Muscle layer of duodenum (tissue), 2 donors: ENCODE measurements at regions not wholly inside any gene's neighbourhood (a gene's known extent, or its start where the extent isn't known, plus 50 kb on each side); places are given as distances from the start of the nearest gene placed in this dataset.

Source experiments
- H3K27ac ChIP-seq: one replicate; pipeline ENCODE4 v1.7.0; 2013; ENCODE audit warnings: mild to moderate bottlenecking, low read length
- H3K27me3 ChIP-seq: one replicate; pipeline ENCODE4 v1.7.0; 2013; ENCODE audit warnings: low read depth, mild to moderate bottlenecking, control low read depth, low read length
- H3K36me3 ChIP-seq, 2 donors: one replicate each; pipeline ENCODE4 v1.7.0; 2013; ENCODE audit warnings: low read length in 2 of 2, control low read depth in 1 of 2, mild to moderate bottlenecking in 1 of 2; ENCODE audit not compliant: insufficient read depth in 2 of 2, control insufficient read depth in 1 of 2
- H3K4me1 ChIP-seq, 2 donors: one replicate each; pipeline ENCODE4 v1.7.0; 2013; ENCODE audit warnings: low read length in 2 of 2, mild to moderate bottlenecking in 2 of 2, control low read depth in 1 of 2, moderate library complexity in 1 of 2; ENCODE audit not compliant: insufficient read depth in 2 of 2, control insufficient read depth in 1 of 2
- H3K4me3 ChIP-seq, 2 donors: one replicate each; pipeline ENCODE4 v1.7.0; 2013; ENCODE audit warnings: low read length in 2 of 2, low read depth in 1 of 2, mild to moderate bottlenecking in 1 of 2
- H3K9me3 ChIP-seq, 2 donors: one replicate each; pipeline ENCODE4 v1.7.0; 2013; ENCODE audit warnings: low read length in 2 of 2, control low read depth in 1 of 2, mild to moderate bottlenecking in 1 of 2; ENCODE audit not compliant: control insufficient read depth in 1 of 2
- donor health status: healthy.

- Histone ChIP-seq H3K4me3 (no peak overlapping the region), H3K9me3 (no peaks in the 10 kb centered on the region), H3K36me3 (no peaks in the 10 kb centered on the region), H3K27me3 (no peaks in the 10 kb centered on the region), H3K4me1 (no peaks in the 10 kb centered on the region), H3K27ac (no peak overlapping the region)
Observed at GRCh38 chr15:26095710-26096330, 232.7 kb upstream of the ATP10A start.

- H3K27ac ChIP-seq = no peak overlapping the region
- H3K9me3 ChIP-seq = no peaks in the 10 kb centered on the region
- no peaks in the 10 kb centered on the region for H3K27me3 ChIP-seq
- H3K36me3 ChIP-seq = no peaks in the 10 kb centered on the region
- H3K4me3 ChIP-seq = no peak overlapping the region
- no peaks in the 10 kb centered on the region for H3K4me1 ChIP-seq
Observed at GRCh38 chr15:26091184-26091583, 228.1 kb upstream of the ATP10A start.

GRCh38 chr15:26087881-26088280 is 224.8 kb upstream of the ATP10A start:
- Histone ChIP-seq H3K9me3 (no peaks in the 10 kb centered on the region), H3K36me3 (no peaks in the 10 kb centered on the region), H3K27ac (no peak overlapping the region), H3K4me1 (no peaks in the 10 kb centered on the region), H3K4me3 (no peak overlapping the region), H3K27me3 (no peaks in the 10 kb centered on the region)

GRCh38 chr15:26087395-26087794 is 224.3 kb upstream of the ATP10A start:
- H3K27ac ChIP-seq = no peak overlapping the region
- no peaks in the 10 kb centered on the region for H3K4me1 ChIP-seq
- no peaks in the 10 kb centered on the region for H3K27me3 ChIP-seq
- H3K36me3 ChIP-seq = no peaks in the 10 kb centered on the region
- no peak overlapping the region for H3K4me3 ChIP-seq
- H3K9me3 ChIP-seq = no peaks in the 10 kb centered on the region

- Histone ChIP-seq H3K4me3 (no peak overlapping the region), H3K4me1 (no peaks in the 10 kb centered on the region), H3K9me3 (no peaks in the 10 kb centered on the region), H3K36me3 (no peaks in the 10 kb centered on the region), H3K27me3 (no peaks in the 10 kb centered on the region), H3K27ac (no peak overlapping the region)
Observed at GRCh38 chr15:26084771-26085170, 221.6 kb upstream of the ATP10A start.

GRCh38 chr15:26083896-26084295 is 220.8 kb upstream of the ATP10A start:
- Histone ChIP-seq H3K9me3 (no peaks in the 10 kb centered on the region), H3K27ac (no peak overlapping the region), H3K27me3 (no peaks in the 10 kb centered on the region), H3K4me1 (no peaks in the 10 kb centered on the region), H3K4me3 (no peak overlapping the region), H3K36me3 (no peaks in the 10 kb centered on the region)

GRCh38 chr15:26083457-26083856 is 220.3 kb upstream of the ATP10A start:
- Histone ChIP-seq H3K4me3 (peak overlapping the region in 1 of 2 donors; percentile 79), H3K9me3 (no peaks in the 10 kb centered on the region), H3K4me1 (no peaks in the 10 kb centered on the region), H3K36me3 (no peaks in the 10 kb centered on the region), H3K27ac (no peak overlapping the region), H3K27me3 (no peaks in the 10 kb centered on the region)

- Histone ChIP-seq H3K4me1 (no peaks in the 10 kb centered on the region), H3K9me3 (no peaks in the 10 kb centered on the region), H3K4me3 (peak overlapping the region; percentile 67 to 79), H3K36me3 (no peaks in the 10 kb centered on the region), H3K27me3 (no peaks in the 10 kb centered on the region), H3K27ac (peak overlapping the region; percentile 71)
Observed at GRCh38 chr15:26082221-26083109, 219.3 kb upstream of the ATP10A start.

- Histone ChIP-seq H3K9me3 (no peaks in the 10 kb centered on the region), H3K4me3 (peak overlapping the region in 1 of 2 donors; percentile 79), H3K4me1 (no peaks in the 10 kb centered on the region), H3K27me3 (no peaks in the 10 kb centered on the region), H3K36me3 (no peaks in the 10 kb centered on the region), H3K27ac (no peak overlapping the region)
Observed at GRCh38 chr15:26081758-26082220, 218.7 kb upstream of the ATP10A start.

- Histone ChIP-seq H3K9me3 (peaks cover 0 to 8% of the 10 kb centered on the region in 2 donors), H3K36me3 (no peaks in the 10 kb centered on the region), H3K4me1 (no peaks in the 10 kb centered on the region), H3K27ac (no peak overlapping the region), H3K4me3 (no peak overlapping the region), H3K27me3 (no peaks in the 10 kb centered on the region)
Observed at GRCh38 chr15:26075770-26076169, 212.6 kb upstream of the ATP10A start.

- Histone ChIP-seq H3K4me1 (no peaks in the 10 kb centered on the region), H3K36me3 (no peaks in the 10 kb centered on the region), H3K4me3 (no peak overlapping the region), H3K27ac (no peak overlapping the region), H3K9me3 (peaks cover 0 to 8% of the 10 kb centered on the region in 2 donors), H3K27me3 (no peaks in the 10 kb centered on the region)
Observed at GRCh38 chr15:26073430-26074333, 210.6 kb upstream of the ATP10A start.
